ENCODE measurements at regions not wholly inside any gene's neighbourhood (a gene's known extent, or its start where the extent isn't known, plus 50 kb on each side); places are given as distances from the start of the nearest gene placed in this dataset.

DNA sequence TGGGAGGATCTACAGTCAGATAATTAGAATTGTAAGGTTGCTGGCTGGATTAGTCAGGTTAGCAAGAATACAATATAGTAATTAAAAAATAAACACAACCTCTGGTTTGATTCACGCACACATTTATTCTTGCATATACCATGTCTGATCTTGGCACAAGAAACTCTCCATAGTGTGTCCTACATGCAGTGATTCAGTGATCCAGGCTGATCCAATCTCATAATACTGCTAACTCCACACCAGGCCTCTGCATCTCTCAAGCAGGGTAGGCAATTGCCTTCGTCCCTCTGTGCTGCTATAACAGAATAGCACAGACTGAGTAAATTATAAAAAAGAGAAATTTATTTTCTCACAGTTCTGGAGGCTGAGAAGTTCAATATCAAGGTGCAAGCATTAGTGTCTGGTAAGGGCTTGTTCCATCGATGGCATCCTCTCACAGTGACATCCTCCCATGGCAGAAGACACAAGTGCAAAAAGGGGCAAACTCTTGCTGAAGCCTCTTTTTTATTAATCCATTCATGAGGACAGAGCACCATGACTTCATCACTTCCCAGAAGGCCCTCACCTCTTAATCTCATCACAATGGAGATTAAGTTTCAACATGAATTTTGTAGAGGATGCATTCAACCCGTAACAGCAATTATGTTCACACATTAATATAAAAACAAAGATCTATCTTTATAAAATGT is 741.0 kb upstream of the NCAM2 start:
- TF ChIP-seq, protein P1, sequence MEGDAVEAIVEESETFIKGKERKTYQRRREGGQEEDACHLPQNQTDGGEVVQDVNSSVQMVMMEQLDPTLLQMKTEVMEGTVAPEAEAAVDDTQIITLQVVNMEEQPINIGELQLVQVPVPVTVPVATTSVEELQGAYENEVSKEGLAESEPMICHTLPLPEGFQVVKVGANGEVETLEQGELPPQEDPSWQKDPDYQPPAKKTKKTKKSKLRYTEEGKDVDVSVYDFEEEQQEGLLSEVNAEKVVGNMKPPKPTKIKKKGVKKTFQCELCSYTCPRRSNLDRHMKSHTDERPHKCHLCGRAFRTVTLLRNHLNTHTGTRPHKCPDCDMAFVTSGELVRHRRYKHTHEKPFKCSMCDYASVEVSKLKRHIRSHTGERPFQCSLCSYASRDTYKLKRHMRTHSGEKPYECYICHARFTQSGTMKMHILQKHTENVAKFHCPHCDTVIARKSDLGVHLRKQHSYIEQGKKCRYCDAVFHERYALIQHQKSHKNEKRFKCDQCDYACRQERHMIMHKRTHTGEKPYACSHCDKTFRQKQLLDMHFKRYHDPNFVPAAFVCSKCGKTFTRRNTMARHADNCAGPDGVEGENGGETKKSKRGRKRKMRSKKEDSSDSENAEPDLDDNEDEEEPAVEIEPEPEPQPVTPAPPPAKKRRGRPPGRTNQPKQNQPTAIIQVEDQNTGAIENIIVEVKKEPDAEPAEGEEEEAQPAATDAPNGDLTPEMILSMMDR (IDR thresholded peaks at IDR 0.05): no peak
- TF ChIP-seq EP300 (IDR thresholded peaks at IDR 0.05) (no peak), POLR2A (IDR thresholded peaks at IDR 0.05) (no peak)
